ENCODE measurements at regions not wholly inside any gene's neighbourhood (a gene's known extent, or its start where the extent isn't known, plus 50 kb on each side); places are given as distances from the start of the nearest gene placed in this dataset.

GRCh38 chr5:22970956-22971618 is 117.9 kb upstream of the CDH12 start:
- TF ChIP-seq CTCF (conservative IDR thresholded peaks at IDR 0.05) (no peak), ZFX (IDR thresholded peaks at IDR 0.05) (no peak)
